Adrenal gland (tissue), 9 donors: ENCODE measurements at regions not wholly inside any gene's neighbourhood (a gene's known extent, or its start where the extent isn't known, plus 50 kb on each side); places are given as distances from the start of the nearest gene placed in this dataset.

Experiments
- DNase-seq, 7 donors: peaks; one replicate each; pipeline ENCODE4 v3.0.0-alpha.2; 2019 to 2020
- H3K27ac ChIP-seq, 5 donors: fragments of 200-600 bp; sonication (generic) in 4 of 5; 1 replicate in 3 of 5; 2 replicates in 2 of 5; pipeline versions ENCODE4 v1.5.1 to v1.8.0; 2016 to 2020; ENCODE audit warnings: mild to moderate bottlenecking in 1 of 5
- H3K27me3 ChIP-seq: fragments of 200-600 bp; 2 replicates; pipeline ENCODE4 v1.8.0; 2021
- H3K36me3 ChIP-seq, 2 donors: fragments of 200-600 bp; replicated peaks in 1 of 2; 1 replicate in 1 of 2; 2 replicates in 1 of 2; pipeline versions ENCODE4 v1.5.1 to v1.8.0; 2018 to 2022
- H3K4me1 ChIP-seq, 2 donors: fragments of 200-600 bp; replicated peaks in 1 of 2; 1 replicate in 1 of 2; 2 replicates in 1 of 2; pipeline versions ENCODE4 v1.5.1 to v1.8.0; 2018 to 2021
- H3K4me3 ChIP-seq, 4 donors: fragments of 200-600 bp; sonication (generic) in 3 of 4; one replicate each; pipeline ENCODE4 v1.5.1; 2016 to 2018
- H3K9me3 ChIP-seq, 3 donors: fragments of 200-600 bp; sonication (generic) in 1 of 3; replicated peaks in 1 of 3; 1 replicate in 2 of 3; 2 replicates in 1 of 3; pipeline versions ENCODE4 v1.5.1 to v1.8.0; 2016 to 2021
- POLR2A ChIP-seq, 2 donors: fragments of 450-650 bp; IDR thresholded peaks; one replicate each; pipeline ENCODE4 v1.6.1; 2017; ENCODE audit warnings: antibody characterized with exemption in 2 of 2, mild to moderate bottlenecking in 2 of 2, moderate library complexity in 1 of 2
- WGBS, 4 donors: extraction: QIAGEN DNeasy Blood & Tissue Kit in 2 of 4; methylation state at CpG; one replicate each; pipeline versions ENCODE4 v1.1.5 to v1.1.7; 2013 to 2017; 5-methylcytosine and 5-hydroxymethylcytosine counted together
- intact Hi-C, 2 donors: fragments of 100-400 bp; cut with DNase I; formaldehyde crosslinking; loops; one replicate each; pipeline versions ENCODE4 v1.14.1 to v1.15.0; 2022 to 2023
- TF ChIP-seq, protein P1 (sequence below), 6 experiments: fragments of 450-650 bp in 4 of 6; fragments of 200-600 bp in 2 of 6; sonication (generic) in 1 of 6; IDR thresholded peaks; 1 replicate in 5 of 6; 2 replicates in 1 of 6; pipeline versions ENCODE4 v1.5.1 to v1.8.0; 2016 to 2021; ENCODE audit warnings: antibody characterized with exemption in 6 of 6, mild to moderate bottlenecking in 2 of 6, moderate library complexity in 1 of 6
- donor health status: healthy with polysubstance abuse.
- donor health status: Bipolar disorder and iron deficiency.
- donor health status: DM: yes; HTN: yes; CAD: no.
- donor health status: DM: no; HTN: no; CAD: no.
- donor health status: DM: no; HTN: no; CAD: no.

DNA sequence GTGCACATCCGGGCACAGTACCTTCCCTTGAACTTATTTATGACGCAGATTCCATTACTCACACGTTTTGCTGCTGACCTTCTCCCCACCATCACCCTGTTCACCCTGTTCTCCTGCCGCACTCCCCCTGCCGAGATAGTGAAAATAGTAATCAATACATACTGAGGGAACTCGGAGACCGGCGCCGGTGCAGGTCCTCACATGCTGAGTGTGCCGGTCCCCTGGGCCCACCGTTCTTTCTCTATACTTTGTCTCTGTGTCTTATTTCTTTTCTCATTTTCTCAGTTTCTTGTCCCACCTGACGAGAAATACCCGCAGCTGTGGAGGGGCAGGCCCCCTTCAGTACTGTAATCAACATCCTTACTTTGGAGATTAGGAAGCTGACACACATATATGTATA is 1337.1 kb upstream of the PABPC4L start:
- Histone ChIP-seq H3K4me3 (no peak overlapping the region), H3K36me3 (no peaks in the 10 kb centered on the region), H3K4me1 (no peaks in the 10 kb centered on the region), H3K27me3 (no peaks in the 10 kb centered on the region), H3K9me3 (no peaks in the 10 kb centered on the region), H3K27ac (no peak overlapping the region)
- WGBS, 4 donors: 86 to 88% (median 87%) methylated on average over 13 of the region's 13 CpGs
- DNase-seq: no peak
- TF ChIP-seq, protein P1, sequence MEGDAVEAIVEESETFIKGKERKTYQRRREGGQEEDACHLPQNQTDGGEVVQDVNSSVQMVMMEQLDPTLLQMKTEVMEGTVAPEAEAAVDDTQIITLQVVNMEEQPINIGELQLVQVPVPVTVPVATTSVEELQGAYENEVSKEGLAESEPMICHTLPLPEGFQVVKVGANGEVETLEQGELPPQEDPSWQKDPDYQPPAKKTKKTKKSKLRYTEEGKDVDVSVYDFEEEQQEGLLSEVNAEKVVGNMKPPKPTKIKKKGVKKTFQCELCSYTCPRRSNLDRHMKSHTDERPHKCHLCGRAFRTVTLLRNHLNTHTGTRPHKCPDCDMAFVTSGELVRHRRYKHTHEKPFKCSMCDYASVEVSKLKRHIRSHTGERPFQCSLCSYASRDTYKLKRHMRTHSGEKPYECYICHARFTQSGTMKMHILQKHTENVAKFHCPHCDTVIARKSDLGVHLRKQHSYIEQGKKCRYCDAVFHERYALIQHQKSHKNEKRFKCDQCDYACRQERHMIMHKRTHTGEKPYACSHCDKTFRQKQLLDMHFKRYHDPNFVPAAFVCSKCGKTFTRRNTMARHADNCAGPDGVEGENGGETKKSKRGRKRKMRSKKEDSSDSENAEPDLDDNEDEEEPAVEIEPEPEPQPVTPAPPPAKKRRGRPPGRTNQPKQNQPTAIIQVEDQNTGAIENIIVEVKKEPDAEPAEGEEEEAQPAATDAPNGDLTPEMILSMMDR (IDR thresholded peaks at IDR 0.05): no peak
- no peak for TF ChIP-seq POLR2A (IDR thresholded peaks at IDR 0.05)
- intact Hi-C loops: no loop called here

- DNase-seq: no peak
- 77 to 81% (median 77%) methylated on average over 4 of the region's 4 CpGs for WGBS, 4 donors
- intact Hi-C loops: no loop called here
- no peak overlapping the region for H3K27ac ChIP-seq
- no peaks in the 10 kb centered on the region for H3K27me3 ChIP-seq
- no peaks in the 10 kb centered on the region for H3K9me3 ChIP-seq
- H3K4me1 ChIP-seq: no peaks in the 10 kb centered on the region
- H3K36me3 ChIP-seq: no peaks in the 10 kb centered on the region
- H3K4me3 ChIP-seq: no peak overlapping the region
- TF ChIP-seq POLR2A (IDR thresholded peaks at IDR 0.05): no peak
- TF ChIP-seq, protein P1 (IDR thresholded peaks at IDR 0.05): no peak
These were observed 1331.5 kb upstream of the PABPC4L start for GRCh38 chr4:135533053-135533452.

GRCh38 chr4:135532132-135532531 is 1330.5 kb upstream of the PABPC4L start:
- intact Hi-C loops: no loop called here
- WGBS, 4 donors: 43 to 59% (median 47%) methylated on average over 3 of the region's 3 CpGs

DNA sequence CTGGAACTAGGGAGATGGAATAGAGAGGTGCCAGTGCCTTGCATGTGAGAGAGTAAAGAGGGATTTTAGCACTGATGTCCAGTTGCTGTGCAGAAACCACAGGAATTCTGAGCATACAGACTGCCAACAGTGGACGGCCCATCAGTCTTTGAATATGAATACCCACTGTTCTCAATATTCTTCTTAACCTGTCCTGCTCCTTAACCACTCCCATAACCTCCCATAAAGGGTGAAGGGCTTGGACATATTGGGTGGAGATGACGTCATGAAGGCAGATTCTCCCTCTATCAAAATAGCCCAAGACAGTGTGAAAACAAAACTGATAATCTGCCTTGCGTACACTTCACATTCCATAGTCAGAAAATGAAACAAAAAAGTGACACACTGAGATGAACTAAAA is 1313.7 kb upstream of the PABPC4L start:
- H3K27me3 ChIP-seq: no peaks in the 10 kb centered on the region
- H3K27ac ChIP-seq: no peak overlapping the region
- WGBS, 4 donors: 57 to 68% (median 63%) methylated on average over 3 of the region's 3 CpGs
- intact Hi-C loops: no loop called here
- TF ChIP-seq, protein P1 (IDR thresholded peaks at IDR 0.05): no peak
- TF ChIP-seq POLR2A (IDR thresholded peaks at IDR 0.05): no peak
- no peak overlapping the region for H3K4me3 ChIP-seq
- H3K4me1 ChIP-seq: no peaks in the 10 kb centered on the region
- no peak for DNase-seq
- H3K9me3 ChIP-seq: no peaks in the 10 kb centered on the region
- H3K36me3 ChIP-seq: no peaks in the 10 kb centered on the region

More at GRCh38 chr4:135532132-135532531, 1330.5 kb upstream of the PABPC4L start:
- Histone ChIP-seq H3K27me3 (no peaks in the 10 kb centered on the region), H3K4me3 (no peak overlapping the region), H3K27ac (no peak overlapping the region), H3K4me1 (no peaks in the 10 kb centered on the region), H3K9me3 (no peaks in the 10 kb centered on the region), H3K36me3 (no peaks in the 10 kb centered on the region)
- TF ChIP-seq, protein P1 (IDR thresholded peaks at IDR 0.05): no peak
- TF ChIP-seq POLR2A (IDR thresholded peaks at IDR 0.05): no peak
- DNase-seq: no peak
